Nephron (organoid): ENCODE measurements at regions not wholly inside any gene's neighbourhood (a gene's known extent, or its start where the extent isn't known, plus 50 kb on each side); places are given as distances from the start of the nearest gene placed in this dataset.
"Not testable (repeated sequence)": the region's sequence is repeated elsewhere in the genome, so short reads cannot be mapped to it uniquely, and the experiment has no call there.

Experiments
- H3K27ac Mint-ChIP-seq, 3 experiments: 2 replicates each; pipeline ENCODE4 v1.8.0; 2020; ENCODE audit warnings: mixed read lengths in 3 of 3, mild to moderate bottlenecking in 2 of 3, moderate library complexity in 1 of 3
- H3K27me3 Mint-ChIP-seq: 2 replicates; pipeline ENCODE4 v1.8.0; 2021; ENCODE audit warnings: low read depth, mild to moderate bottlenecking, moderate library complexity, mixed read lengths
- H3K36me3 Mint-ChIP-seq: 2 replicates; pipeline ENCODE4 v1.8.0; 2020; ENCODE audit warnings: low read depth, mixed read lengths
- H3K4me1 Mint-ChIP-seq: 2 replicates; pipeline ENCODE4 v1.8.0; 2020; ENCODE audit warnings: mixed read lengths
- H3K4me3 Mint-ChIP-seq, 3 experiments: 2 replicates each; pipeline ENCODE4 v1.8.0; 2020; ENCODE audit warnings: mild to moderate bottlenecking in 3 of 3, mixed read lengths in 3 of 3, moderate library complexity in 2 of 3
- H3K9me3 Mint-ChIP-seq: 2 replicates; pipeline ENCODE4 v1.8.0; 2020; ENCODE audit warnings: mixed read lengths
- TF ChIP-seq, protein P1 (sequence below), 3 experiments: fragments of 200-600 bp; sonication (generic); IDR thresholded peaks; one replicate each; pipeline ENCODE4 v1.5.0; 2021; ENCODE audit warnings: antibody characterized with exemption in 3 of 3; ENCODE audit not compliant: unreplicated experiment in 3 of 3

DNA sequence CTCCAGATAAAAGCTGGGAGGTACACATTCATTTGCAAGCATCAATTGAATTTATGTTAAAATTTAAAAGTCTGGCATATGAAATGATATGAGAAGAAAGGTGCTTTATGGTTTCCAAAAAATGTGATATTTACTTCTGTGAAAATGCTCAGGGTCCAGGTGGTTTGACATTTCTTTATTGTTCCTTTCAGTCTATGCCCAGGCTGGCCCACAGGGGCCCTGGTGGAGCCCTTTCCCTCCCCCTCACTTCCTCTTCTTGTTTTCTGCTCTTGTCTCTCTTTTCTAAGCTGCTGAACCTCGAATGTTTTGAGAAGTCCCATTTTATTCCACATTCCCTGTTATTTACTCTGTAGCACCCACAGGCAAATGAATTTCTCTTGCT is 127.8 kb downstream of the HS3ST3B1 start:
- no peaks in the 10 kb centered on the region for H3K4me1 Mint-ChIP-seq
- H3K4me3 Mint-ChIP-seq, result no peak overlapping the region
- H3K27ac Mint-ChIP-seq, result no peak overlapping the region
- TF ChIP-seq, protein P1, sequence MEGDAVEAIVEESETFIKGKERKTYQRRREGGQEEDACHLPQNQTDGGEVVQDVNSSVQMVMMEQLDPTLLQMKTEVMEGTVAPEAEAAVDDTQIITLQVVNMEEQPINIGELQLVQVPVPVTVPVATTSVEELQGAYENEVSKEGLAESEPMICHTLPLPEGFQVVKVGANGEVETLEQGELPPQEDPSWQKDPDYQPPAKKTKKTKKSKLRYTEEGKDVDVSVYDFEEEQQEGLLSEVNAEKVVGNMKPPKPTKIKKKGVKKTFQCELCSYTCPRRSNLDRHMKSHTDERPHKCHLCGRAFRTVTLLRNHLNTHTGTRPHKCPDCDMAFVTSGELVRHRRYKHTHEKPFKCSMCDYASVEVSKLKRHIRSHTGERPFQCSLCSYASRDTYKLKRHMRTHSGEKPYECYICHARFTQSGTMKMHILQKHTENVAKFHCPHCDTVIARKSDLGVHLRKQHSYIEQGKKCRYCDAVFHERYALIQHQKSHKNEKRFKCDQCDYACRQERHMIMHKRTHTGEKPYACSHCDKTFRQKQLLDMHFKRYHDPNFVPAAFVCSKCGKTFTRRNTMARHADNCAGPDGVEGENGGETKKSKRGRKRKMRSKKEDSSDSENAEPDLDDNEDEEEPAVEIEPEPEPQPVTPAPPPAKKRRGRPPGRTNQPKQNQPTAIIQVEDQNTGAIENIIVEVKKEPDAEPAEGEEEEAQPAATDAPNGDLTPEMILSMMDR (IDR thresholded peaks at IDR 0.05; ENCODE audit: unreplicated experiment in 3 of 3), result no peak
- no peaks in the 10 kb centered on the region for H3K36me3 Mint-ChIP-seq
- H3K27me3 Mint-ChIP-seq, result no peaks in the 10 kb centered on the region
- no peaks in the 10 kb centered on the region for H3K9me3 Mint-ChIP-seq

DNA sequence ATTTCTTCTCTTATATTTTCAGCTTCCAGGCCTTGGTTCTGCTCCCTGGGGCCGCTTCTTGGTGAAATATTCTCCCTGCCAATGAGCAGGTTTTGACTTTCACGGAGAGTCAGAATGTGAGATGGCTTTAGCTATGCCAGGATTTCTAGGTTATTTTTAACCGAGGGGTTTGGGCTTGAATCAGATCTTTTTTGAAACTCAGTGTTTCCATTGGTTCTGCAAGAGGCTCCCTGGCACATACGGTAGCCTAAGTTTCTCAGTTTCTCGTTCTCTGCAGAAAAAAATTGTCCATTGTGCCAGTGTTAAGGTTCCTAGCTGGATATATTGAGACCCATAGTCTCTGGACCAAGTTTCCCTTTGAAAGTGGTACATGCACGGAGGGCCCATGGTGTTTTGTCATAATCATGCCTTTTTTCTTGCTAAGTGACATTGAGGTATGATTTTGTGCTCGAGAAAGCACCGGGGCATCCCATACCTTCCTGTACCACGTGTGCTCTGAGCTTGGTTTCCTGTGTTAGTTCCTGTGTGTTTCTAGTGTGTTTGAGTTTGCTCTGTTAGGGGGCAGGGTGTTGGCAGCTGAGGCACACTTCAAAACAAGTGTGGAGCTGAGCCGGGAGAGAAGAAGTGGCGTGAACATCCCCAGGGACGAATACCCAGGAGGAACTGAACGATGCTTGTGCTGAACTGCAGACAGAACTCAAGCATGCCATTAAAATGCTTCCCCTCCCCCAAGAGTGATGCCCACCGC is 127.2 kb downstream of the HS3ST3B1 start:
- Mint-ChIP-seq H3K27ac (no peak overlapping the region), H3K4me1 (no peaks in the 10 kb centered on the region), H3K27me3 (no peaks in the 10 kb centered on the region), H3K36me3 (no peaks in the 10 kb centered on the region), H3K4me3 (no peak overlapping the region), H3K9me3 (no peaks in the 10 kb centered on the region)
- TF ChIP-seq, protein P1 (IDR thresholded peaks at IDR 0.05; ENCODE audit: unreplicated experiment in 3 of 3), result no peak

DNA sequence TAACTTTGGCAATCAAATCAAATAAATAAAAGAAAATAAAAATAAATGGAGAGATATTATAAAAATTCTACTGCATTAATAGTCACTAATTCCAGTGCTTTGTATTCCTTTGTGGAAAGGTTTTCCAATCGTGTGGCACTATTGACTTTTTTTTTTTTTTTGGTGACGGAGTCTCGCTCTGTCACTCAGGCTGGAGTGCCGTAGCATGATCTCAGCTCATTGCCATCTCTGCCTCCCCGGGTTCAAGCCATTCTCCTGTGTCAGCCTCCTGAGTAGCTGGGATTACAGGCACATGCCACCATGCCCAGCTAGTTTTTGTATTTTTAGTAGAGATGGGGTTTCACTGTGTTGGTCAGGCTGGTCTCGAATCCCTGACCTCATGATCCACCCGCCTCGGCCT is 122.3 kb downstream of the HS3ST3B1 start:
- H3K27ac Mint-ChIP-seq, H3K36me3 Mint-ChIP-seq, H3K27me3 Mint-ChIP-seq, H3K9me3 Mint-ChIP-seq, H3K4me1 Mint-ChIP-seq, H3K4me3 Mint-ChIP-seq: not testable (repeated sequence)

DNA sequence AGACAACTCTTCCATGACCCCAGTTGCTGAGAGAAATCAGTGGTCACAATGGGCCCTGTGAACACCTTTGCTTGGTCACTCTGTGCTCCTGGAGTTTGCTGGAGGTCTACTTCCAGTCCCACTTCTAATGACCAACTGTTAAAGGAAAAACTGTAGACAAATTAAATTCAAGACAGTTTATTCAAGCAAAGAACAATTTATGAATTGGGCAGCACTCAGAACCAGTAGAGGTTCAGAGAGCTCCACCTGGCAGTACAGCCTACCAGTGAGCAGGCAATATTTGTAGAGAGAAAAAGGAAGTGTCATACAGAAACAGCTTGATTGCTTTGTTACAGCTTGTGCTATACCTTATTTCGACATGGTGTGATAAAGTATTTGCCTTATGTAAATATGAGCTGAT is 116.5 kb downstream of the HS3ST3B1 start:
- H3K27me3 Mint-ChIP-seq, result no peaks in the 10 kb centered on the region
- no peaks in the 10 kb centered on the region for H3K36me3 Mint-ChIP-seq
- TF ChIP-seq, protein P1 (IDR thresholded peaks at IDR 0.05; ENCODE audit: unreplicated experiment in 3 of 3), result no peak
- H3K27ac Mint-ChIP-seq, result no peak overlapping the region
- H3K4me1 Mint-ChIP-seq, result no peaks in the 10 kb centered on the region
- H3K9me3 Mint-ChIP-seq, result peaks cover 9% of the 10 kb centered on the region
- H3K4me3 Mint-ChIP-seq, result no peak overlapping the region

DNA sequence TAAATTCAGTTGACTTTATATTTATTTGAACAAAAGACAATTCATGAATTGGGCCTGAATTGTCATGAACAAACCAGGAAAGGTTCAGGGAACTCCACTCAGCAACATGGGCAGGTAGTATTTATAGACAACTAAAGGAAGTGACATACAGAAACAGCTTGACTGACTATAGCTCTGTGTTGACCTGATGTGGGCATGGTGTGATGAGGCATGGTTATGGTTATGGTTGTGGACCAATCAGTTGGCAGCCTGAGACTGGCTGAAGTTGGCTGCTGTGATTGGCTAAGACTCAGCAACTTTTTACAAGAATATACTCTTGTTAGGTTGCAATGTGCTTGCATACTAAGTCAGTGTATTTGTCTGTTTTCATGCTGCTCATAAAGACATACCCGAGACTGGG is 108.4 kb downstream of the HS3ST3B1 start:
- Mint-ChIP-seq H3K4me3 (no peak overlapping the region), H3K9me3 (peaks cover 7% of the 10 kb centered on the region), H3K36me3 (no peaks in the 10 kb centered on the region), H3K27ac (no peak overlapping the region), H3K4me1 (no peaks in the 10 kb centered on the region), H3K27me3 (peaks cover 3% of the 10 kb centered on the region)
- TF ChIP-seq, protein P1 (IDR thresholded peaks at IDR 0.05; ENCODE audit: unreplicated experiment in 3 of 3), result no peak

DNA sequence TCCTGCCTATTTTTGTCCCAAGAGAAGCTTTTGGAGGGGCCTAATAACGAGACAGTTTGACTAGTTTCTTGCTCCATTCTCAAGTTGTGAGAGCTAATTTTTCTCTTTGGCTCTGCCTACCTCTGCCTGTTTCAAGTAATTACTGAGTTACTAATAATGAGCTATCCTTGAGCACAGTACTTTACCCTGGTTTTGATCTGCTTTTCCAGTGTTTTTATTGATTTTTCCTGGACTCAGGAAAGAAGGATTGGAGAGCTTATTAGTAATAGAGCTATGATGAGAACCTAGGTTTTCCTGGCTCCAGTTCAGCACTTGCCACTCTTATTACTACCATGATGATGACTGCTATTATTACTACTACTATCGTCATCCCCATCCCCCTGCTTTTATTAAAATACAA is 106.7 kb downstream of the HS3ST3B1 start:
- Mint-ChIP-seq H3K4me1 (no peaks in the 10 kb centered on the region), H3K4me3 (no peak overlapping the region)
- TF ChIP-seq, protein P1 (IDR thresholded peaks at IDR 0.05; ENCODE audit: unreplicated experiment in 3 of 3), result no peak

More for the DNA sequence above, 106.7 kb downstream of the HS3ST3B1 start:
- Mint-ChIP-seq H3K36me3 (no peaks in the 10 kb centered on the region), H3K27me3 (peaks cover 3% of the 10 kb centered on the region), H3K27ac (no peak overlapping the region), H3K9me3 (peaks cover 14% of the 10 kb centered on the region)
